AG10803 (cell line): ENCODE measurements at regions not wholly inside any gene's neighbourhood (a gene's known extent, or its start where the extent isn't known, plus 50 kb on each side); places are given as distances from the start of the nearest gene placed in this dataset.

Experiments
- DNase-seq: peaks from one replicate; pipeline ENCODE4 v3.0.0; 2010; ENCODE audit warnings: low read depth
- H3K4me3 ChIP-seq: 2 replicates; pipeline ENCODE4 v1.5.1; 2011; ENCODE audit warnings: mild to moderate bottlenecking, low read length, control low read depth
- CTCF ChIP-seq: conservative IDR thresholded peaks from 2 replicates; pipeline ENCODE4 v1.5.1; 2011; ENCODE audit warnings: mild to moderate bottlenecking, low read length, control low read depth, inconsistent platforms

DNA sequence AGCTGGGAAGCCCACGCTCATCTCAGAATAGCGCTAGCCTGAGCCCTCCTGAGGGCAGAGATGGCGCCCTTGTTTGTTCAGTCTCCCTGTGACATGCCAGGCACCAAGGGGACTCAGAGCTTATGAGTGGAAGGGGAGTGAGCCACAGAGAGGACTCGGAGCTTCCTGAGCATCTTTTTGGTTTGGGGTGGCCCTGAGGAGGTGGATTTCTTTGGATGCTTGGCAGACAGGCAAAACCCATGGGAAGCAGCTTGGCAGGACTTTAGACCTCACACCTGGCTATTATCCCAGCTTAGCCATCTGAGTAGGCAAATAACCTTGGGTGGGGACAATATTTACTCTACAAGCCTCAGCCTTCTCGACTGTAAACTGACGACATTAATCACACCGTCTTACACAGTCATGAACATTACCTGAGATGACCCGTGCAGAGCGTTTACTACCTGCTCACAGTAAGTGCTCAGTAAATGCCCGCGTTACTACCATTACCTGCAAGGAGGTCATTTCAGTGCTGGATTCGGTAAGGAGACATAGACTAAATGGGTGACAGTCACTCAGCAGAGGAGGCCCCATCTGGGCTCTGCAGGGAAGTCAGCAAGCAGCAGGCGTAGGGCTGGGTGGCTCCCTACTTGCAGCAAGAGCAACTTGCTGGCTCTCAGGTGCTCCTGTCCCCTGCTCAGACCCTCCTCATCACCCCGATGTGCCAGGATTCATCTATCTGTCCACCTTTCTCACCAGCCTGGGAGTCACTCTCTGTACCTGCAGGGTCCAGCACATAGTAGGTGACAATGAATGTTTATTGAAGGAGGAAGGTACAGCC, 54.9 kb downstream of the KLHDC7A start:
- no peak for TF ChIP-seq CTCF
- DNase-seq, result no peak

DNA sequence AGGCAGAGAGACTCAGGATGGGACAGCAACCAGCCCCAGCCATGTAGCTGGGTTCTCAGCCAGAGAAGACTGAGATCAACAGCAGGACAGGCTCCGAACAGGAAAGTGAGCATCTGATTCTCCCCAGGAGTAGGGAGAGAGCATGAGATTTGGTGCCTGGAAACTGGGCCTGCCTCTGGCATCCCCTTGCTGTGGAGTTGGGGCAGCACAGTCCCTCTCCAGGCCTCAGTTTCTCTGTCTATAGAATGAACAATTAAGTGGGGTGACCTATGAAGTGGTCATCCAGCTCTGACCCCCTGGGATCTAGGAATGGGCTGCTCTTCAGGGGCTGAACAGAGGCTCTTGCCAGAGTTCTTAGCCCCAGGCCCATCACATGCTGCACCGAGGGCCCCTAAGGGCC, 55.6 kb downstream of the KLHDC7A start:
- no peak for DNase-seq

More for the DNA sequence above, 54.9 kb downstream of the KLHDC7A start:
- H3K4me3 ChIP-seq, result no peak overlapping the region

GRCh38 chr1:18536915-18537314, 56.2 kb downstream of the KLHDC7A start:
- H3K4me3 ChIP-seq, result no peak overlapping the region
- no peak for TF ChIP-seq CTCF
- no peak for DNase-seq

More for the DNA sequence above, 55.6 kb downstream of the KLHDC7A start:
- no peak for TF ChIP-seq CTCF
- no peak overlapping the region for H3K4me3 ChIP-seq

GRCh38 chr1:18537386-18538306, 56.9 kb downstream of the KLHDC7A start:
- no peak for DNase-seq
- no peak for TF ChIP-seq CTCF
- H3K4me3 ChIP-seq, result no peak overlapping the region

DNA sequence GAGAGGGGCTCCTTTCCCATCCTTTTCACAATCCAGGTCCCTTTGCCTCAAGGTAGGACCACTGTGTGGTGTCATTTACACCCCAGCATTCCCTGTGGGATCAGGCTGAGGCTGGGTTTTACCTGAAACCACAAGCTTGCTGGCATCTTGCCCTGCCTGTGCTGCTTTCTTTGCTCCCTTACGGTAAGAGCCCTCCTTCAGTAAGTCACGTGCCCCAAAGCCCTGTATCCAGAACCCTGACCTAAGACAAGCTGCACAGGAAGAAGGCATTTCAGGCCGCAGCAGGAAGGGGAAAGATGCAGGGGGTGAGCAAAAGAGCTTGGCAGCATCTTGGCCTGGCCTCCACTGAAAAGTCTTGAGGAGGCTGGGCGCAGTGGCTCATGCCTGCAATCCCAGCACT, 58.4 kb downstream of the KLHDC7A start:
- no peak overlapping the region for H3K4me3 ChIP-seq
- TF ChIP-seq CTCF, result no peak
- DNase-seq, result no peak

DNA sequence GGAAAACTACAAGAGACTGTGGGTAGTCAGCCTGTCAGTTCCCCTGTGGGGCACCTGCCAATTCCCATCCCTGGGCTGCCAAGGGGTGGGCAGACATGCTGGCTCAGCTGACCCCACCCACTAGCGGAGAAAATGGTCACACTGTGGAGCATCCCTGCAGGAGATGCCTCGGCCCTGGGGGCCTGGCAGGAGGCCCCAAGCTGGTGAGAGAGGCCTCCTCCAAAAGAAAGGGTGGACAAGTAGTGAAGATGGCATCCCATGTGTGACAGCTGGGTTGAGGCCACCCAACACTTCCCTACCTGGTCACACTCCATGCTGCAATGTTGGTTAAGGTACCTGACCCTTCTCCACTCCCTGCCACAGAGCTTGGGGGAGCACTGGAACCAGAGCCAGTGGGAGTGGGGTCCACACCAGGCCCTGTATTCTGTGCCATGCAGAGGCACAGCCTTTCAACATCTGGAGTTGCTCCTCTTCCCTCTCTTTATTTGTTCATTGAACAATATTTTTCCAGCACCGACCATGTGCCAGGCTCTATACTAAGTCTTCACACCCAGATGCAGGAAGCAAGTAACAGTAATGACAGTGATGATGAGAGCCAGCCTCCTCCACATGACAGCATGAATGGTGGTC, 59.5 kb downstream of the KLHDC7A start:
- TF ChIP-seq CTCF, result no peak
- no peak overlapping the region for H3K4me3 ChIP-seq
- no peak for DNase-seq
